Right lobe of liver (tissue), 4 donors: ENCODE measurements at regions not wholly inside any gene's neighbourhood (a gene's known extent, or its start where the extent isn't known, plus 50 kb on each side); places are given as distances from the start of the nearest gene placed in this dataset.

Experiments
- POLR2A ChIP-seq: fragments of 450-650 bp; IDR thresholded peaks from one replicate; pipeline ENCODE4 v1.6.1; 2017; ENCODE audit warnings: antibody characterized with exemption, mild to moderate bottlenecking
- TF ChIP-seq, protein P1 (sequence below), 4 donors: fragments of 200-600 bp in 3 of 4; fragments of 450-650 bp in 1 of 4; IDR thresholded peaks; one replicate each; pipeline versions ENCODE4 v1.5.1 to v1.8.0; 2016 to 2022; ENCODE audit warnings: antibody characterized with exemption in 4 of 4, mild to moderate bottlenecking in 2 of 4
- donor health status: DM: no; HTN: no; CAD: no.
- donor health status: DM: no; HTN: no; CAD: no.
- donor health status: DM: no; HTN: yes; CAD: no.

DNA sequence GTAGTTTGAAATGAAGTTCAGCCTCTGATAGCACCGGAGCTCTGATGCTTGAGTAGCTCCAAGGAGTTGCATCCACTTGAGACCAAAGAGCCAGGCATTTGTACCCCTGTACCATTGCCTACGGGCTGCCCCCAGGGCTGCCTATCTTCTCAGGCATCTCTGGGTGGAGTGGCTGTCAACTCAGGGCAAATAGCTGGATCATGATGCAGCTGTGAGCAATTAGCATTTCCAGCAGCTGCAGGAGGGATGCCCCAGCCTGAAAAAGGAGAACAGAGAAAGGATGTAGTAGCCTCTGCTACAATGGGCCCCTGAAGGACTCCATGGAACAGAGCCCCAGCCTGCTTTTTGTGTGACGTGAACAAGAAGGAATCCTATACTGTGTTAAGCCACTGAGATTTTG lies 492.6 kb downstream of the BCOR start:
- TF ChIP-seq, protein P1, sequence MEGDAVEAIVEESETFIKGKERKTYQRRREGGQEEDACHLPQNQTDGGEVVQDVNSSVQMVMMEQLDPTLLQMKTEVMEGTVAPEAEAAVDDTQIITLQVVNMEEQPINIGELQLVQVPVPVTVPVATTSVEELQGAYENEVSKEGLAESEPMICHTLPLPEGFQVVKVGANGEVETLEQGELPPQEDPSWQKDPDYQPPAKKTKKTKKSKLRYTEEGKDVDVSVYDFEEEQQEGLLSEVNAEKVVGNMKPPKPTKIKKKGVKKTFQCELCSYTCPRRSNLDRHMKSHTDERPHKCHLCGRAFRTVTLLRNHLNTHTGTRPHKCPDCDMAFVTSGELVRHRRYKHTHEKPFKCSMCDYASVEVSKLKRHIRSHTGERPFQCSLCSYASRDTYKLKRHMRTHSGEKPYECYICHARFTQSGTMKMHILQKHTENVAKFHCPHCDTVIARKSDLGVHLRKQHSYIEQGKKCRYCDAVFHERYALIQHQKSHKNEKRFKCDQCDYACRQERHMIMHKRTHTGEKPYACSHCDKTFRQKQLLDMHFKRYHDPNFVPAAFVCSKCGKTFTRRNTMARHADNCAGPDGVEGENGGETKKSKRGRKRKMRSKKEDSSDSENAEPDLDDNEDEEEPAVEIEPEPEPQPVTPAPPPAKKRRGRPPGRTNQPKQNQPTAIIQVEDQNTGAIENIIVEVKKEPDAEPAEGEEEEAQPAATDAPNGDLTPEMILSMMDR (IDR thresholded peaks at IDR 0.05), result no peak
- no peak for TF ChIP-seq POLR2A
